ENCODE measurements at regions not wholly inside any gene's neighbourhood (a gene's known extent, or its start where the extent isn't known, plus 50 kb on each side); places are given as distances from the start of the nearest gene placed in this dataset.

- Histone ChIP-seq H3K4me3 (ENCODE audit: low read length) (no peak overlapping the region), H3K9ac (ENCODE audit: low read length) (no peak overlapping the region), H3K9me3 (ENCODE audit: control insufficient read depth, low read depth, low read length) (no peaks in the 10 kb centered on the region), H3K27me3 (ENCODE audit: control insufficient read depth, insufficient read depth, low read length) (no peaks in the 10 kb centered on the region), H3K36me3 (ENCODE audit: control insufficient read depth, low read depth, low read length) (no peaks in the 10 kb centered on the region), H3K4me1 (ENCODE audit: control insufficient read depth, low read depth, low read length) (peaks cover 5% of the 10 kb centered on the region), H3K27ac (ENCODE audit: low read length) (no peak overlapping the region)
Measured at GRCh38 chr13:54643863-54644262, 1615.2 kb downstream of the OLFM4 start.

- H3K9me3 ChIP-seq (ENCODE audit: control insufficient read depth, low read depth, low read length) = no peaks in the 10 kb centered on the region
- H3K9ac ChIP-seq (ENCODE audit: low read length) = no peak overlapping the region
- no peaks in the 10 kb centered on the region for H3K4me1 ChIP-seq (ENCODE audit: control insufficient read depth, low read depth, low read length)
- no peaks in the 10 kb centered on the region for H3K27me3 ChIP-seq (ENCODE audit: control insufficient read depth, insufficient read depth, low read length)
- H3K4me3 ChIP-seq (ENCODE audit: low read length) = no peak overlapping the region
- no peak overlapping the region for H3K27ac ChIP-seq (ENCODE audit: low read length)
- H3K36me3 ChIP-seq (ENCODE audit: control insufficient read depth, low read depth, low read length) = no peaks in the 10 kb centered on the region
Measured at GRCh38 chr13:54647275-54647674, 1618.7 kb downstream of the OLFM4 start.

- Histone ChIP-seq H3K4me3 (ENCODE audit: low read length) (no peak overlapping the region), H3K9me3 (ENCODE audit: control insufficient read depth, low read depth, low read length) (no peaks in the 10 kb centered on the region), H3K27ac (ENCODE audit: low read length) (no peak overlapping the region), H3K4me1 (ENCODE audit: control insufficient read depth, low read depth, low read length) (no peaks in the 10 kb centered on the region), H3K9ac (ENCODE audit: low read length) (no peak overlapping the region), H3K27me3 (ENCODE audit: control insufficient read depth, insufficient read depth, low read length) (no peaks in the 10 kb centered on the region), H3K36me3 (ENCODE audit: control insufficient read depth, low read depth, low read length) (no peaks in the 10 kb centered on the region)
Measured at GRCh38 chr13:54657588-54657987, 1629.0 kb downstream of the OLFM4 start.

- Histone ChIP-seq H3K27ac (ENCODE audit: low read length) (no peak overlapping the region), H3K4me1 (ENCODE audit: control insufficient read depth, low read depth, low read length) (no peaks in the 10 kb centered on the region), H3K9me3 (ENCODE audit: control insufficient read depth, low read depth, low read length) (no peaks in the 10 kb centered on the region), H3K27me3 (ENCODE audit: control insufficient read depth, insufficient read depth, low read length) (no peaks in the 10 kb centered on the region), H3K4me3 (ENCODE audit: low read length) (no peak overlapping the region), H3K36me3 (ENCODE audit: control insufficient read depth, low read depth, low read length) (no peaks in the 10 kb centered on the region), H3K9ac (ENCODE audit: low read length) (no peak overlapping the region)
Measured at GRCh38 chr13:54658771-54659170, 1630.2 kb downstream of the OLFM4 start.

GRCh38 chr13:54660277-54660676, 1631.7 kb downstream of the OLFM4 start:
- no peaks in the 10 kb centered on the region for H3K4me1 ChIP-seq (ENCODE audit: control insufficient read depth, low read depth, low read length)
- no peaks in the 10 kb centered on the region for H3K9me3 ChIP-seq (ENCODE audit: control insufficient read depth, low read depth, low read length)
- no peaks in the 10 kb centered on the region for H3K36me3 ChIP-seq (ENCODE audit: control insufficient read depth, low read depth, low read length)
- H3K27me3 ChIP-seq (ENCODE audit: control insufficient read depth, insufficient read depth, low read length) = no peaks in the 10 kb centered on the region
- no peak overlapping the region for H3K4me3 ChIP-seq (ENCODE audit: low read length)
- no peak overlapping the region for H3K9ac ChIP-seq (ENCODE audit: low read length)
- H3K27ac ChIP-seq (ENCODE audit: low read length) = no peak overlapping the region

GRCh38 chr13:54676526-54677113, 1648.0 kb downstream of the OLFM4 start:
- H3K4me3 ChIP-seq (ENCODE audit: low read length) = no peak overlapping the region
- H3K4me1 ChIP-seq (ENCODE audit: control insufficient read depth, low read depth, low read length) = no peaks in the 10 kb centered on the region
- H3K9ac ChIP-seq (ENCODE audit: low read length) = no peak overlapping the region
- H3K36me3 ChIP-seq (ENCODE audit: control insufficient read depth, low read depth, low read length) = no peaks in the 10 kb centered on the region
- peaks cover 3% of the 10 kb centered on the region for H3K9me3 ChIP-seq (ENCODE audit: control insufficient read depth, low read depth, low read length)
- H3K27me3 ChIP-seq (ENCODE audit: control insufficient read depth, insufficient read depth, low read length) = no peaks in the 10 kb centered on the region
- no peak overlapping the region for H3K27ac ChIP-seq (ENCODE audit: low read length)

GRCh38 chr13:54682184-54682583, 1653.6 kb downstream of the OLFM4 start:
- no peaks in the 10 kb centered on the region for H3K4me1 ChIP-seq (ENCODE audit: control insufficient read depth, low read depth, low read length)
- H3K27me3 ChIP-seq (ENCODE audit: control insufficient read depth, insufficient read depth, low read length) = no peaks in the 10 kb centered on the region
- no peaks in the 10 kb centered on the region for H3K9me3 ChIP-seq (ENCODE audit: control insufficient read depth, low read depth, low read length)
- no peak overlapping the region for H3K4me3 ChIP-seq (ENCODE audit: low read length)
- no peak overlapping the region for H3K9ac ChIP-seq (ENCODE audit: low read length)
- no peak overlapping the region for H3K27ac ChIP-seq (ENCODE audit: low read length)
- H3K36me3 ChIP-seq (ENCODE audit: control insufficient read depth, low read depth, low read length) = no peaks in the 10 kb centered on the region

GRCh38 chr13:54687173-54687572, 1658.6 kb downstream of the OLFM4 start:
- no peak overlapping the region for H3K4me3 ChIP-seq (ENCODE audit: low read length)
- H3K9me3 ChIP-seq (ENCODE audit: control insufficient read depth, low read depth, low read length) = no peaks in the 10 kb centered on the region
- H3K27ac ChIP-seq (ENCODE audit: low read length) = no peak overlapping the region
- no peaks in the 10 kb centered on the region for H3K36me3 ChIP-seq (ENCODE audit: control insufficient read depth, low read depth, low read length)
- H3K27me3 ChIP-seq (ENCODE audit: control insufficient read depth, insufficient read depth, low read length) = no peaks in the 10 kb centered on the region
- no peak overlapping the region for H3K9ac ChIP-seq (ENCODE audit: low read length)
- H3K4me1 ChIP-seq (ENCODE audit: control insufficient read depth, low read depth, low read length) = no peaks in the 10 kb centered on the region

GRCh38 chr13:54699831-54700230, 1671.2 kb downstream of the OLFM4 start:
- no peak overlapping the region for H3K27ac ChIP-seq (ENCODE audit: low read length)
- no peaks in the 10 kb centered on the region for H3K27me3 ChIP-seq (ENCODE audit: control insufficient read depth, insufficient read depth, low read length)
- H3K4me1 ChIP-seq (ENCODE audit: control insufficient read depth, low read depth, low read length) = no peaks in the 10 kb centered on the region
- H3K9me3 ChIP-seq (ENCODE audit: control insufficient read depth, low read depth, low read length) = no peaks in the 10 kb centered on the region
- no peak overlapping the region for H3K9ac ChIP-seq (ENCODE audit: low read length)
- H3K36me3 ChIP-seq (ENCODE audit: control insufficient read depth, low read depth, low read length) = no peaks in the 10 kb centered on the region
- H3K4me3 ChIP-seq (ENCODE audit: low read length) = no peak overlapping the region

GRCh38 chr13:54705738-54706137, 1677.1 kb downstream of the OLFM4 start:
- Histone ChIP-seq H3K27me3 (ENCODE audit: control insufficient read depth, insufficient read depth, low read length) (no peaks in the 10 kb centered on the region), H3K4me1 (ENCODE audit: control insufficient read depth, low read depth, low read length) (no peaks in the 10 kb centered on the region), H3K9ac (ENCODE audit: low read length) (no peak overlapping the region), H3K9me3 (ENCODE audit: control insufficient read depth, low read depth, low read length) (peaks cover 7% of the 10 kb centered on the region), H3K4me3 (ENCODE audit: low read length) (no peak overlapping the region), H3K36me3 (ENCODE audit: control insufficient read depth, low read depth, low read length) (no peaks in the 10 kb centered on the region), H3K27ac (ENCODE audit: low read length) (no peak overlapping the region)

GRCh38 chr13:54706336-54706735, 1677.7 kb downstream of the OLFM4 start:
- H3K27me3 ChIP-seq (ENCODE audit: control insufficient read depth, insufficient read depth, low read length) = no peaks in the 10 kb centered on the region
- no peak overlapping the region for H3K9ac ChIP-seq (ENCODE audit: low read length)
- no peak overlapping the region for H3K27ac ChIP-seq (ENCODE audit: low read length)
- no peak overlapping the region for H3K4me3 ChIP-seq (ENCODE audit: low read length)
- H3K9me3 ChIP-seq (ENCODE audit: control insufficient read depth, low read depth, low read length) = peaks cover 7% of the 10 kb centered on the region
- H3K4me1 ChIP-seq (ENCODE audit: control insufficient read depth, low read depth, low read length) = no peaks in the 10 kb centered on the region
- H3K36me3 ChIP-seq (ENCODE audit: control insufficient read depth, low read depth, low read length) = no peaks in the 10 kb centered on the region

- H3K36me3 ChIP-seq (ENCODE audit: control insufficient read depth, low read depth, low read length) = no peaks in the 10 kb centered on the region
- H3K27me3 ChIP-seq (ENCODE audit: control insufficient read depth, insufficient read depth, low read length) = no peaks in the 10 kb centered on the region
- no peaks in the 10 kb centered on the region for H3K4me1 ChIP-seq (ENCODE audit: control insufficient read depth, low read depth, low read length)
- peaks cover 7% of the 10 kb centered on the region for H3K9me3 ChIP-seq (ENCODE audit: control insufficient read depth, low read depth, low read length)
- no peak overlapping the region for H3K4me3 ChIP-seq (ENCODE audit: low read length)
- H3K27ac ChIP-seq (ENCODE audit: low read length) = no peak overlapping the region
- H3K9ac ChIP-seq (ENCODE audit: low read length) = no peak overlapping the region
Measured at GRCh38 chr13:54709546-54709945, 1680.9 kb downstream of the OLFM4 start.
